ENCODE measurements at regions not wholly inside any gene's neighbourhood (a gene's known extent, or its start where the extent isn't known, plus 50 kb on each side); places are given as distances from the start of the nearest gene placed in this dataset.

GRCh38 chr11:134761386-134761785, 349.3 kb upstream of the B3GAT1 start:
- no peak for TF ChIP-seq EZH2 (IDR thresholded peaks at IDR 0.05; ENCODE audit: insufficient read depth, low read length)
- no peak for TF ChIP-seq CTCF (IDR thresholded peaks at IDR 0.05; ENCODE audit: insufficient read depth, low read depth, low read length)

Data from astrocyte (in vitro differentiated cells and primary cell).